ENCODE measurements at regions not wholly inside any gene's neighbourhood (a gene's known extent, or its start where the extent isn't known, plus 50 kb on each side); places are given as distances from the start of the nearest gene placed in this dataset.

- no peak for DNase-seq (ENCODE audit: low read depth in 2 of 2)
These were observed 90.5 kb upstream of the MGAT5 start for GRCh38 chr2:134163336-134163735.

- no peak for DNase-seq (ENCODE audit: low read depth in 2 of 2)
These were observed 89.6 kb upstream of the MGAT5 start for GRCh38 chr2:134164306-134164705.

- DNase-seq (ENCODE audit: low read depth in 2 of 2): peak in 1 of 2 donors; percentile 20
These were observed 86.9 kb upstream of the MGAT5 start for GRCh38 chr2:134167015-134167414.

- no peak for DNase-seq (ENCODE audit: low read depth in 2 of 2)
These were observed 84.1 kb upstream of the MGAT5 start for GRCh38 chr2:134169788-134170187.

- DNase-seq (ENCODE audit: low read depth in 2 of 2): no peak
These were observed 83.6 kb upstream of the MGAT5 start for GRCh38 chr2:134170294-134170693.

GRCh38 chr2:134170700-134171099 lies 83.2 kb upstream of the MGAT5 start:
- DNase-seq (ENCODE audit: low read depth in 2 of 2): no peak

GRCh38 chr2:134173338-134174016 lies 80.4 kb upstream of the MGAT5 start:
- DNase-seq (ENCODE audit: low read depth in 2 of 2): no peak

GRCh38 chr2:134174711-134175110 lies 79.2 kb upstream of the MGAT5 start:
- DNase-seq (ENCODE audit: low read depth in 2 of 2): no peak

GRCh38 chr2:134175834-134176233 lies 78.0 kb upstream of the MGAT5 start:
- DNase-seq (ENCODE audit: low read depth in 2 of 2): peak in 1 of 2 donors; percentile 54

GRCh38 chr2:134177351-134177931 lies 76.4 kb upstream of the MGAT5 start:
- peak; percentile 78 to 81 for DNase-seq (ENCODE audit: low read depth in 2 of 2)

GRCh38 chr2:134178138-134178877 lies 75.6 kb upstream of the MGAT5 start:
- DNase-seq (ENCODE audit: low read depth in 2 of 2): peak in 1 of 2 donors; percentile 31

- peak; percentile 41 to 77 for DNase-seq (ENCODE audit: low read depth in 2 of 2)
These were observed 72.7 kb upstream of the MGAT5 start for GRCh38 chr2:134181219-134181618.

- DNase-seq (ENCODE audit: low read depth in 2 of 2): no peak
These were observed 70.2 kb upstream of the MGAT5 start for GRCh38 chr2:134183679-134184078.

GRCh38 chr2:134185639-134186038 lies 68.2 kb upstream of the MGAT5 start:
- DNase-seq (ENCODE audit: low read depth in 2 of 2): no peak

GRCh38 chr2:134189009-134189720 lies 64.7 kb upstream of the MGAT5 start:
- peak in 1 of 2 donors; percentile 19 for DNase-seq (ENCODE audit: low read depth in 2 of 2)

- DNase-seq (ENCODE audit: low read depth in 2 of 2): no peak
These were observed 63.6 kb upstream of the MGAT5 start for GRCh38 chr2:134190062-134190806.

- no peak for DNase-seq (ENCODE audit: low read depth in 2 of 2)
These were observed 63.1 kb upstream of the MGAT5 start for GRCh38 chr2:134190807-134191203.

- no peak for DNase-seq (ENCODE audit: low read depth in 2 of 2)
These were observed 62.0 kb upstream of the MGAT5 start for GRCh38 chr2:134191835-134192234.

- DNase-seq (ENCODE audit: low read depth in 2 of 2): peak in 1 of 2 donors; percentile 48
These were observed 60.9 kb upstream of the MGAT5 start for GRCh38 chr2:134193006-134193405.

- DNase-seq (ENCODE audit: low read depth in 2 of 2): no peak
These were observed 59.4 kb upstream of the MGAT5 start for GRCh38 chr2:134194519-134194918.

GRCh38 chr2:134195341-134195740 lies 58.5 kb upstream of the MGAT5 start:
- no peak for DNase-seq (ENCODE audit: low read depth in 2 of 2)

Data from lung microvascular endothelial cell (primary cell).